Lung (tissue), 11 donors: ENCODE measurements at regions not wholly inside any gene's neighbourhood (a gene's known extent, or its start where the extent isn't known, plus 50 kb on each side); places are given as distances from the start of the nearest gene placed in this dataset.

Experiments
- ATAC-seq: fragments of 200-7000 bp; cut with Tn5 transposase; one replicate; pipeline ENCODE4 v1.9.1; 2020; ENCODE audit warnings: moderate number of reproducible peaks; ENCODE audit not compliant: insufficient read depth, low FRiP score
- DNase-seq, 3 donors: peaks; one replicate each; pipeline ENCODE4 v3.0.0-alpha.2; 2013 to 2017
- H3K27ac ChIP-seq, 2 donors: one replicate each; pipeline ENCODE4 v1.5.1; 2013; ENCODE audit warnings: mild to moderate bottlenecking in 2 of 2, moderate library complexity in 2 of 2, control low read depth in 1 of 2, inconsistent platforms in 1 of 2, low read depth in 1 of 2, low read length in 1 of 2
- H3K27me3 ChIP-seq, 3 donors: one replicate each; pipeline ENCODE4 v1.5.1; 2013; ENCODE audit warnings: low read length in 2 of 3; ENCODE audit not compliant: control insufficient read depth in 3 of 3, insufficient read depth in 3 of 3
- H3K36me3 ChIP-seq, 4 donors: one replicate each; pipeline ENCODE4 v1.5.1; 2013; ENCODE audit warnings: low read length in 4 of 4, mild to moderate bottlenecking in 1 of 4, moderate library complexity in 1 of 4; ENCODE audit not compliant: control insufficient read depth in 4 of 4, insufficient read depth in 4 of 4
- H3K4me1 ChIP-seq, 5 donors: one replicate each; pipeline ENCODE4 v1.5.1; 2013; ENCODE audit warnings: low read length in 5 of 5, mild to moderate bottlenecking in 2 of 5, moderate library complexity in 1 of 5; ENCODE audit not compliant: control insufficient read depth in 5 of 5, insufficient read depth in 5 of 5
- H3K4me3 ChIP-seq: one replicate; pipeline ENCODE4 v1.5.1; 2013; ENCODE audit warnings: mild to moderate bottlenecking, control low read depth, moderate library complexity
- H3K9ac ChIP-seq, 2 donors: one replicate each; pipeline ENCODE4 v1.5.1; 2013; ENCODE audit warnings: low read length in 2 of 2, control low read depth in 1 of 2; ENCODE audit not compliant: insufficient read depth in 1 of 2
- H3K9me3 ChIP-seq, 4 donors: one replicate each; pipeline ENCODE4 v1.5.1; 2013; ENCODE audit warnings: low read length in 3 of 4, mild to moderate bottlenecking in 1 of 4, moderate library complexity in 1 of 4; ENCODE audit not compliant: control insufficient read depth in 4 of 4, insufficient read depth in 3 of 4
- WGBS, 2 donors: extraction: QIAGEN DNeasy Blood & Tissue Kit; methylation state at CpG; one replicate each; pipeline ENCODE4 v1.1.7; 2013; 5-methylcytosine and 5-hydroxymethylcytosine counted together
- TF ChIP-seq, protein P1 (sequence below): IDR thresholded peaks from 2 replicates; pipeline ENCODE4 v1.5.1; 2012; ENCODE audit warnings: mild to moderate bottlenecking; ENCODE audit errors: control extremely low read depth, extremely low read depth
- donor health status: control.
- donor health status: control.
- donor health status: Bipolar disorder and iron deficiency.
- donor health status: healthy.
- donor health status: DM: yes; HTN: yes; CAD: no.

DNA sequence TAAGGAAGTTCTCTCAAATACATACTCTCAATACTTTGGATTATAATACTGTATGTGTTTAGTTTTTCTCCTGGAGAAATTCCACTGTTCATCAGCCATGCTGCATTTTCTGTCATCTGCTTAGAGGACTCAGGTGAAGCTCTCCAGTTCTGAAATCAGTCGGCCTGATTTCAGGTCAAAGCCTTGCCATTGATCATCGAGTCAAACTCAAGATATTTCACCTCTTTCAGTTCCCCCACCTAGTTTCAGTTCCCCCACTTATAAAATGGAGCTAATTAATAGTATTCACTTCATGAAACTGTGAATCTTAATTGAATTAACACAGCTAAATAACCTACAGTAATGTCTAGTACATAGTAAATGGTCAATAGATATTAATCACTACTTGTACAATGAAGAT lies 75.3 kb upstream of the L3MBTL4 start:
- Histone ChIP-seq H3K4me3 (no peak overlapping the region), H3K9ac (no peak overlapping the region), H3K4me1 (peaks cover 0 to 7% (median 0%) of the 10 kb centered on the region in 5 donors), H3K9me3 (no peaks in the 10 kb centered on the region), H3K27me3 (no peaks in the 10 kb centered on the region), H3K36me3 (no peaks in the 10 kb centered on the region), H3K27ac (no peak overlapping the region)
- DNase-seq: no peak
- TF ChIP-seq, protein P1, sequence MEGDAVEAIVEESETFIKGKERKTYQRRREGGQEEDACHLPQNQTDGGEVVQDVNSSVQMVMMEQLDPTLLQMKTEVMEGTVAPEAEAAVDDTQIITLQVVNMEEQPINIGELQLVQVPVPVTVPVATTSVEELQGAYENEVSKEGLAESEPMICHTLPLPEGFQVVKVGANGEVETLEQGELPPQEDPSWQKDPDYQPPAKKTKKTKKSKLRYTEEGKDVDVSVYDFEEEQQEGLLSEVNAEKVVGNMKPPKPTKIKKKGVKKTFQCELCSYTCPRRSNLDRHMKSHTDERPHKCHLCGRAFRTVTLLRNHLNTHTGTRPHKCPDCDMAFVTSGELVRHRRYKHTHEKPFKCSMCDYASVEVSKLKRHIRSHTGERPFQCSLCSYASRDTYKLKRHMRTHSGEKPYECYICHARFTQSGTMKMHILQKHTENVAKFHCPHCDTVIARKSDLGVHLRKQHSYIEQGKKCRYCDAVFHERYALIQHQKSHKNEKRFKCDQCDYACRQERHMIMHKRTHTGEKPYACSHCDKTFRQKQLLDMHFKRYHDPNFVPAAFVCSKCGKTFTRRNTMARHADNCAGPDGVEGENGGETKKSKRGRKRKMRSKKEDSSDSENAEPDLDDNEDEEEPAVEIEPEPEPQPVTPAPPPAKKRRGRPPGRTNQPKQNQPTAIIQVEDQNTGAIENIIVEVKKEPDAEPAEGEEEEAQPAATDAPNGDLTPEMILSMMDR: no peak
- 71 to 83% methylated on average over 2 of the region's 2 CpGs for WGBS, 2 donors
- ATAC-seq: no peak

DNA sequence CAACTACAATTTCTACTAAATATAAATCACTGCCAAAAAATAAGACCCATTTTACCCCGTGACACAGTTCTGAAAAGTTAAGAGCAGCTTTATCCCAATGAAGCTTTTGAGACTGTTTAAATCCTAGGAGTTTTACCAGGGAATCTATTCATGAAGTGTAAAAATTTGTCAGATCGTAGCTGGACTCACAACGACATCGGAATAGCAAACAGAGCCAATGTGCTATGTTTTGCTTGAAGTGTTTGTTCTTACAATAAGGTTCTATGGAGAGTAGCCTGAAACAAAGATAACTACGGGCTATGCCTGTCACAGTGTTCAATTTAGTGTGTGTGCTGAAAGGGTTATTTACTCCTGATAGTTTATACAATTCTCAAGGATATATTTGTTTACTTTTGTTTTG lies 78.5 kb upstream of the L3MBTL4 start:
- H3K27me3 ChIP-seq: peaks cover 0 to 3% (median 0%) of the 10 kb centered on the region in 3 donors

DNA sequence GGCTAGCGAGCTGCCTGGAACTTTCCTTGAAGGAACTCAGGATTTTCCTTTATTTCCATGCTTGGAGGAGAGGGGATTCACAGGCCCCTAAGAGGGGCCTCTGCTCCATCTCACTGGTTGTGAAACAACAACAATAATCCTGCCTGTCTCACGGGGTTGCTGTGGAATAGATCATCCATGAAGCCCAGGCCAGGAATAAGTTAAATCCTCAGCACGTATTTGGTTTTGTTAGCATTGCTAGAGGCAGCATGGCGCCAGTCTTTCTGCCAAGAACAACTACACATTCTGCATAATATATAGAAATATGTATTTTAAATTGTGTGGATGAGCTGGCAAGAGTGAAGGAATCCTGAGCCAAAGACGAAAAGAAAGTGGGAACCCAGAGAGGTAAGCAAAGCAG lies 80.8 kb upstream of the L3MBTL4 start:
- H3K9ac ChIP-seq: no peak overlapping the region
- H3K27me3 ChIP-seq: peaks cover 0 to 3% (median 0%) of the 10 kb centered on the region in 3 donors
- no peaks in the 10 kb centered on the region for H3K9me3 ChIP-seq
- no peak overlapping the region for H3K4me3 ChIP-seq
- no peak for ATAC-seq
- peaks cover 0 to 7% (median 0%) of the 10 kb centered on the region in 5 donors for H3K4me1 ChIP-seq
- H3K27ac ChIP-seq: no peak overlapping the region
- H3K36me3 ChIP-seq: no peaks in the 10 kb centered on the region
- TF ChIP-seq, protein P1: no peak
- DNase-seq: peak in 1 of 3 donors; percentile 24
- 81 to 84% methylated on average over 5 of the region's 5 CpGs for WGBS, 2 donors

More for the DNA sequence above, 78.5 kb upstream of the L3MBTL4 start:
- H3K36me3 ChIP-seq: no peaks in the 10 kb centered on the region
- no peak overlapping the region for H3K9ac ChIP-seq
- no peak overlapping the region for H3K4me3 ChIP-seq
- ATAC-seq (no peak), DNase-seq (peak in 2 of 3 donors; percentile 26 to 60)
- TF ChIP-seq, protein P1: no peak
- H3K9me3 ChIP-seq: no peaks in the 10 kb centered on the region
- no peak overlapping the region for H3K27ac ChIP-seq
- H3K4me1 ChIP-seq: peaks cover 0 to 7% (median 0%) of the 10 kb centered on the region in 5 donors
- WGBS, 2 donors: 52 to 75% methylated on average over 5 of the region's 5 CpGs

DNA sequence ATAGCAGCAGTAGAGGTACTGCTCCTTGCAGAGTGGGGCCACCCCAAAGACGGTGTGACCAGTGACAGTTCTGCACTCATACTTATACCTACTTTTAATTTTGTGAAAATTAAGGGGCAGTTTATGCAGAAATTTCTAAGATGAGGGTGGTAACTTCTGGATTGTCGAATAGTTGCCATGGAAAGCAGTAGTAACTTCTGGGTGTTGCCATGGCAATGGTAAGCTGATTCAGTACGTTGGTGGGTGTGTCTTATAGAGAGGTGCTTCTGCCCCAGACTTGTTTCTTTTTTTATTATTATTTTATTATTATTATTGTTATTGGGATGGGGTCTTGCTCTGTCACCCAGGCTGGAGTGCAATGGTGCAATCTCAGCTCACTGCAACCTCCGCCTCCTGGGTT lies 82.8 kb upstream of the L3MBTL4 start:
- ATAC-seq: no peak
- Histone ChIP-seq H3K27me3 (peaks cover 0 to 3% (median 0%) of the 10 kb centered on the region in 3 donors), H3K36me3 (no peaks in the 10 kb centered on the region), H3K9ac (no peak overlapping the region), H3K9me3 (no peaks in the 10 kb centered on the region), H3K4me1 (peaks cover 0 to 7% (median 0%) of the 10 kb centered on the region in 5 donors), H3K4me3 (no peak overlapping the region), H3K27ac (no peak overlapping the region)
- 72 to 77% methylated on average over 4 of the region's 4 CpGs for WGBS, 2 donors
- DNase-seq: no peak
- TF ChIP-seq, protein P1: no peak
